HepG2 (cell line): ENCODE measurements at regions not wholly inside any gene's neighbourhood (a gene's known extent, or its start where the extent isn't known, plus 50 kb on each side); places are given as distances from the start of the nearest gene placed in this dataset.

Experiments used
- ATAC-seq: fragments of 200-7000 bp; cut with Tn5 transposase; 3 replicates; pipeline ENCODE4 v1.9.1; 2020; ENCODE audit warnings: mild to moderate bottlenecking, moderate library complexity
- BruUV-seq: library from RNA; stranded (reverse); fragments of 400-500 nt; replicated peaks from 2 replicates; lab custom pipeline; 2021; lab: Mats Ljungman, UMichigan
- CTCF ChIA-PET: fragments of 300-600 bp; formaldehyde crosslinking; extraction: SDS; loops from one replicate; lab custom pipeline; 2021; ENCODE audit warnings: low total read pairs, inconsistent platforms, low intra/inter-chr PET ratio; lab: Yijun Ruan, JAX
- POLR2A ChIA-PET: fragments of 350-600 bp; sonication (Branson Sonifier 250); formaldehyde crosslinking; loops from one replicate; lab custom pipeline; 2020; ENCODE audit warnings: antibody characterized with exemption, inconsistent platforms; lab: Yijun Ruan, JAX
- DNase-seq: peaks from one replicate; pipeline ENCODE4 v3.0.0-alpha.2; 2015; ENCODE audit warnings: low spot score
- FAIRE-seq: peaks from 3 replicates; lab custom pipeline; 2011; peaks lifted over from hg19 to GRCh38; lab: Jason Lieb, UNC
- H2AFZ ChIP-seq: one replicate; pipeline ENCODE4 v1.6.1; 2011; ENCODE audit warnings: low read length, inconsistent platforms
- H3K27ac ChIP-seq: fragments of 300-600 bp; 3 replicates; pipeline ENCODE4 v1.8.0; 2011; ENCODE audit warnings: mixed run types, mild to moderate bottlenecking, mixed read lengths, low read length, inconsistent platforms; ENCODE audit not compliant: insufficient read depth; ENCODE audit errors: extremely low read length
- H3K27me3 ChIP-seq, 2 experiments: fragments of 200-600 bp in 1 of 2; 2 replicates in 1 of 2; 3 replicates in 1 of 2; pipeline versions ENCODE4 v1.6.0 to v1.8.0; 2011; ENCODE audit warnings: low read length in 2 of 2, mild to moderate bottlenecking in 2 of 2, moderate library complexity in 2 of 2, inconsistent platforms in 1 of 2; ENCODE audit not compliant: insufficient read depth in 2 of 2, control insufficient read depth in 1 of 2
- H3K36me3 ChIP-seq, 2 experiments: fragments of 200-600 bp in 1 of 2; replicated peaks in 1 of 2; 2 replicates in 1 of 2; 3 replicates in 1 of 2; pipeline versions ENCODE4 v1.5.1 to v1.8.0; 2011; ENCODE audit warnings: low read length in 2 of 2, inconsistent platforms in 1 of 2; ENCODE audit not compliant: insufficient read depth in 2 of 2, control insufficient read depth in 1 of 2
- H3K4me1 ChIP-seq: 2 replicates; pipeline ENCODE4 v1.5.1; 2012; ENCODE audit warnings: low read length, inconsistent platforms; ENCODE audit not compliant: insufficient read depth
- H3K4me2 ChIP-seq: 2 replicates; pipeline ENCODE4 v1.6.0; 2011; ENCODE audit warnings: low read depth, low read length, inconsistent platforms
- H3K4me3 ChIP-seq, 3 experiments: fragments of 200-600 bp in 1 of 3; sonication (generic), shearing (Covaris generic) in 1 of 3; replicated peaks in 1 of 3; 2 replicates each; pipeline ENCODE4 v1.5.1; 2011 to 2016; ENCODE audit warnings: low read length in 3 of 3, inconsistent platforms in 2 of 3, low read depth in 2 of 3, mild to moderate bottlenecking in 2 of 3, control low read depth in 1 of 3, mixed read lengths in 1 of 3; ENCODE audit not compliant: insufficient read depth in 1 of 3
- H3K79me2 ChIP-seq: one replicate; pipeline ENCODE4 v1.6.1; 2011; ENCODE audit warnings: low read length, inconsistent platforms; ENCODE audit not compliant: insufficient read depth
- H3K9ac ChIP-seq: 2 replicates; pipeline ENCODE4 v1.6.0; 2011; ENCODE audit warnings: mild to moderate bottlenecking, low read depth, low read length, inconsistent platforms; ENCODE audit not compliant: insufficient read depth
- H3K9me3 ChIP-seq: 2 replicates; pipeline ENCODE4 v1.5.1; 2012; ENCODE audit warnings: mild to moderate bottlenecking, low read length
- H4K20me1 ChIP-seq: 2 replicates; pipeline ENCODE4 v1.6.0; 2011; ENCODE audit warnings: inconsistent platforms, mild to moderate bottlenecking, low read length, moderate library complexity; ENCODE audit not compliant: insufficient read depth
- ATF4 ChIP-seq, 2 experiments: fragments of 450-650 bp in 1 of 2; sonication (generic) in 1 of 2; formaldehyde crosslinking; IDR thresholded peaks; 2 replicates each; pipeline versions ENCODE4 v1.5.0 to v1.8.0; 2020 to 2022; ENCODE audit warnings: mild to moderate bottlenecking in 1 of 2, missing genetic modification reagents in 1 of 2
- CEBPG ChIP-seq: IDR thresholded peaks from 2 replicates; pipeline ENCODE4 v1.6.1; 2016
- PHF5A ChIP-seq: IDR thresholded peaks from one replicate; pipeline ENCODE4 v1.6.1; 2018; ENCODE audit warnings: low read depth, missing genetic modification reagents; ENCODE audit not compliant: unreplicated experiment
- SP2 ChIP-seq: sonication (generic); formaldehyde crosslinking; IDR thresholded peaks from 2 replicates; pipeline ENCODE4 v1.5.1; 2020; ENCODE audit warnings: mild to moderate bottlenecking, missing genetic modification reagents
- TCF7L2 ChIP-seq: IDR thresholded peaks from 2 replicates; pipeline ENCODE4 v1.6.1; 2011; ENCODE audit warnings: mild to moderate bottlenecking, low read depth, low read length, moderate library complexity
- ZFAT ChIP-seq: sonication (generic); formaldehyde crosslinking; conservative IDR thresholded peaks from 2 replicates; pipeline ENCODE4 v1.8.1; 2023; ENCODE audit warnings: missing genetic modification reagents, inconsistent platforms
- ZFY ChIP-seq: sonication (generic); formaldehyde crosslinking; IDR thresholded peaks from 2 replicates; pipeline ENCODE4 v1.4.0; 2020; ENCODE audit warnings: missing genetic modification reagents
- ZNF121 ChIP-seq: sonication (generic); formaldehyde crosslinking; IDR thresholded peaks from 2 replicates; pipeline ENCODE4 v1.5.0; 2020; ENCODE audit warnings: mild to moderate bottlenecking, missing genetic modification reagents
- ZNF556 ChIP-seq: sonication (generic); formaldehyde crosslinking; IDR thresholded peaks from 2 replicates; pipeline ENCODE4 v1.4.0; 2020; ENCODE audit warnings: mild to moderate bottlenecking, missing genetic modification reagents, borderline replicate concordance
- ZNF576 ChIP-seq: sonication (generic); formaldehyde crosslinking; IDR thresholded peaks from 2 replicates; pipeline ENCODE4 v1.4.0; 2020; ENCODE audit warnings: mild to moderate bottlenecking, missing genetic modification reagents
- ZSCAN29 ChIP-seq: sonication (generic); formaldehyde crosslinking; conservative IDR thresholded peaks from 2 replicates; pipeline ENCODE4 v1.4.0; 2020; ENCODE audit warnings: mild to moderate bottlenecking, missing genetic modification reagents
- WGBS: methylation state at CpG from one replicate; pipeline ENCODE4 v1.1.6; 2017; ENCODE audit warnings: low lambda C conversion rate; 5-methylcytosine and 5-hydroxymethylcytosine counted together
- in situ Hi-C: cut with HindIII; loops from 2 replicates; pipeline ENCODE4 v1.10.0; 2017; ENCODE audit warnings: low pct_unique_long_range_greater_than_20kb; ENCODE audit not compliant: extremely low pct_ligation_motif_present
- intact Hi-C: fragments of 100-400 bp; cut with micrococcal nuclease; formaldehyde crosslinking; loops from one replicate; pipeline ENCODE4 v1.10.0; 2022; ENCODE audit not compliant: unreplicated experiment
- TF ChIP-seq, protein P1 (sequence below): sonication (generic); formaldehyde crosslinking; IDR thresholded peaks from 2 replicates; pipeline ENCODE4 v1.4.0; 2020; ENCODE audit warnings: missing genetic modification reagents, borderline replicate concordance

- no peak overlapping the region for H2AFZ ChIP-seq
- H3K27ac ChIP-seq = no peak overlapping the region
- ChIA-PET CTCF (no interaction called here), POLR2A (no interaction called here)
- intact Hi-C loops = no loop called here
- BruUV-seq = no TSS peak
- no peak overlapping the region for H3K4me2 ChIP-seq
- no peak for DNase-seq
- in situ Hi-C loops = no loop called here
- H3K27me3 ChIP-seq = no peaks in the 10 kb centered on the region
- H3K4me1 ChIP-seq = peaks cover 31% of the 10 kb centered on the region
- peaks cover 4% of the 10 kb centered on the region for H4K20me1 ChIP-seq
- H3K9ac ChIP-seq = no peak overlapping the region
- H3K9me3 ChIP-seq = no peaks in the 10 kb centered on the region
- 95% methylated on average over 2 of the region's 2 CpGs for WGBS
- no peak for ATAC-seq
- H3K4me3 ChIP-seq = no peak overlapping the region
- peaks cover 86% of the 10 kb centered on the region for H3K79me2 ChIP-seq
- peaks cover 0 to 18% of the 10 kb centered on the region in 2 experiments; a peak in 4 of 5 replicates for H3K36me3 ChIP-seq
- TF ChIP-seq TCF7L2 (no peak), ZNF121 (CRISPR knock-in tag) (peak; percentile 70), ZFAT (CRISPR knock-in tag) (no peak), SP2 (CRISPR knock-in tag) (no peak), PHF5A (no peak), ZSCAN29 (CRISPR knock-in tag) (no peak), ZNF556 (no peak)
- FAIRE-seq = no peak
Measured at GRCh38 chr3:48070030-48070429, 53.8 kb upstream of the MAP4 start.

- no peaks in the 10 kb centered on the region for H3K27me3 ChIP-seq
- no peak overlapping the region for H2AFZ ChIP-seq
- intact Hi-C loops (no loop called here), in situ Hi-C loops (no loop called here)
- BruUV-seq = no TSS peak
- H3K4me2 ChIP-seq = peak overlapping the region; percentile 32; the same call in 1 of the 2 replicates
- no peak for DNase-seq
- H3K36me3 ChIP-seq = peaks cover 0 to 18% of the 10 kb centered on the region in 2 experiments; a peak in 4 of 5 replicates
- peak; percentile 43 for FAIRE-seq
- H3K27ac ChIP-seq = peak overlapping the region; percentile 34
- H3K9ac ChIP-seq = no peak overlapping the region
- no peak for TF ChIP-seq ZNF576 (CRISPR knock-in tag)
- TF ChIP-seq ATF4 (CRISPR knock-in tag; IDR thresholded peaks at IDR 0.05) = peak in 1 of 2 experiments; percentile 92; a peak in 2 of 4 replicates
- TF ChIP-seq, protein P1, sequence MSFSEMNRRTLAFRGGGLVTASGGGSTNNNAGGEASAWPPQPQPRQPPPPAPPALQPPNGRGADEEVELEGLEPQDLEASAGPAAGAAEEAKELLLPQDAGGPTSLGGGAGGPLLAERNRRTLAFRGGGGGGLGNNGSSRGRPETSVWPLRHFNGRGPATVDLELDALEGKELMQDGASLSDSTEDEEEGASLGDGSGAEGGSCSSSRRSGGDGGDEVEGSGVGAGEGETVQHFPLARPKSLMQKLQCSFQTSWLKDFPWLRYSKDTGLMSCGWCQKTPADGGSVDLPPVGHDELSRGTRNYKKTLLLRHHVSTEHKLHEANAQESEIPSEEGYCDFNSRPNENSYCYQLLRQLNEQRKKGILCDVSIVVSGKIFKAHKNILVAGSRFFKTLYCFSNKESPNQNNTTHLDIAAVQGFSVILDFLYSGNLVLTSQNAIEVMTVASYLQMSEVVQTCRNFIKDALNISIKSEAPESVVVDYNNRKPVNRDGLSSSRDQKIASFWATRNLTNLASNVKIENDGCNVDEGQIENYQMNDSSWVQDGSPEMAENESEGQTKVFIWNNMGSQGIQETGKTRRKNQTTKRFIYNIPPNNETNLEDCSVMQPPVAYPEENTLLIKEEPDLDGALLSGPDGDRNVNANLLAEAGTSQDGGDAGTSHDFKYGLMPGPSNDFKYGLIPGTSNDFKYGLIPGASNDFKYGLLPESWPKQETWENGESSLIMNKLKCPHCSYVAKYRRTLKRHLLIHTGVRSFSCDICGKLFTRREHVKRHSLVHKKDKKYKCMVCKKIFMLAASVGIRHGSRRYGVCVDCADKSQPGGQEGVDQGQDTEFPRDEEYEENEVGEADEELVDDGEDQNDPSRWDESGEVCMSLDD (CRISPR knock-in tag) = no peak
- TF ChIP-seq CEBPG = peak; percentile 43; the same call in 1 of the 2 replicates
- no peak for TF ChIP-seq ZFY (CRISPR knock-in tag)
- ChIA-PET POLR2A (no interaction called here), CTCF (no interaction called here)
- peak; percentile 38; the same call in 2 of the 3 replicates for ATAC-seq
- H4K20me1 ChIP-seq = peaks cover 4% of the 10 kb centered on the region
- no peaks in the 10 kb centered on the region for H3K9me3 ChIP-seq
- peaks cover 87% of the 10 kb centered on the region for H3K79me2 ChIP-seq
- H3K4me3 ChIP-seq = no peak overlapping the region
- H3K4me1 ChIP-seq = peaks cover 31% of the 10 kb centered on the region
Measured at GRCh38 chr3:48069339-48069738, 53.1 kb upstream of the MAP4 start.
